Keratinocyte (primary cell): ENCODE measurements at regions not wholly inside any gene's neighbourhood (a gene's known extent, or its start where the extent isn't known, plus 50 kb on each side); places are given as distances from the start of the nearest gene placed in this dataset.

Experiments
- DNase-seq: peaks from one replicate; pipeline ENCODE4 v3.0.0-alpha.2; 2011; ENCODE audit warnings: low read depth, missing footprints, low spot score
- FAIRE-seq: peaks from 2 replicates; lab custom pipeline; 2011; peaks lifted over from hg19 to GRCh38; lab: Jason Lieb, UNC
- H2AFZ ChIP-seq: 2 replicates; pipeline ENCODE4 v1.6.0; 2012; ENCODE audit warnings: low read length, control low read depth, inconsistent platforms; ENCODE audit not compliant: control insufficient read depth
- H3K27ac ChIP-seq: 2 replicates; pipeline ENCODE4 v1.5.1; 2011; ENCODE audit warnings: low read length; ENCODE audit not compliant: control insufficient read depth, insufficient read depth
- H3K27me3 ChIP-seq: 3 replicates; pipeline ENCODE4 v1.6.0; 2011; ENCODE audit warnings: low read length; ENCODE audit not compliant: control insufficient read depth, insufficient read depth; ENCODE audit errors: extremely low read depth
- H3K36me3 ChIP-seq, 2 experiments: 2 replicates in 1 of 2; 3 replicates in 1 of 2; pipeline ENCODE4 v1.5.1; 2011; ENCODE audit warnings: low read length in 2 of 2, mild to moderate bottlenecking in 1 of 2; ENCODE audit not compliant: control insufficient read depth in 2 of 2, insufficient read depth in 2 of 2; ENCODE audit errors: extremely low read depth in 1 of 2
- H3K4me1 ChIP-seq: 3 replicates; pipeline ENCODE4 v1.5.1; 2011; ENCODE audit warnings: low read length; ENCODE audit not compliant: control insufficient read depth, insufficient read depth; ENCODE audit errors: extremely low read depth
- H3K4me2 ChIP-seq: 3 replicates; pipeline ENCODE4 v1.6.0; 2011; ENCODE audit warnings: low read depth, low read length; ENCODE audit not compliant: control insufficient read depth, insufficient read depth; ENCODE audit errors: extremely low read depth
- H3K4me3 ChIP-seq, 3 experiments: fragments of 200-600 bp in 1 of 3; sonication (generic) in 1 of 3; 2 replicates in 2 of 3; 3 replicates in 1 of 3; pipeline ENCODE4 v1.5.1; 2011 to 2016; ENCODE audit warnings: low read length in 3 of 3, mild to moderate bottlenecking in 3 of 3, control low read depth in 2 of 3, inconsistent platforms in 1 of 3, low read depth in 1 of 3, mixed read lengths in 1 of 3, mixed run types in 1 of 3, moderate library complexity in 1 of 3; ENCODE audit not compliant: control insufficient read depth in 2 of 3, insufficient read depth in 2 of 3; ENCODE audit errors: extremely low read depth in 1 of 3
- H3K79me2 ChIP-seq: 2 replicates; pipeline ENCODE4 v1.6.0; 2012; ENCODE audit warnings: low read length; ENCODE audit not compliant: control insufficient read depth, insufficient read depth
- H3K9ac ChIP-seq: 3 replicates; pipeline ENCODE4 v1.6.0; 2011; ENCODE audit warnings: low read length; ENCODE audit not compliant: control insufficient read depth, insufficient read depth; ENCODE audit errors: extremely low read depth
- H3K9me1 ChIP-seq: 3 replicates; pipeline ENCODE4 v1.6.0; 2011; ENCODE audit warnings: low read length; ENCODE audit not compliant: control insufficient read depth, insufficient read depth; ENCODE audit errors: extremely low read depth
- H3K9me3 ChIP-seq: 2 replicates; pipeline ENCODE4 v1.5.1; 2012; ENCODE audit warnings: low read depth, low read length; ENCODE audit not compliant: control insufficient read depth
- H4K20me1 ChIP-seq: 3 replicates; pipeline ENCODE4 v1.6.0; 2011; ENCODE audit warnings: low read length; ENCODE audit not compliant: control insufficient read depth, insufficient read depth; ENCODE audit errors: extremely low read depth
- EZH2 ChIP-seq: IDR thresholded peaks from one replicate; pipeline ENCODE4 v1.6.1; 2012; ENCODE audit warnings: inconsistent platforms, mild to moderate bottlenecking, low read length, moderate library complexity
- dilution Hi-C: fragments of 300-500 bp; cut with MboI; formaldehyde crosslinking; loops from one replicate; pipeline ENCODE4 v1.7.0; 2020; ENCODE audit warnings: low sequenced_read_pairs; ENCODE audit not compliant: extremely low pct_ligation_motif_present
- TF ChIP-seq, protein P1 (sequence below), 3 experiments: IDR thresholded peaks in 1 of 3; conservative IDR thresholded peaks in 1 of 3; optimal IDR thresholded peaks in 1 of 3; 2 replicates in 2 of 3; 3 replicates in 1 of 3; pipeline versions ENCODE3 to v1.5.1; 2011; ENCODE audit warnings: low read length in 3 of 3, mild to moderate bottlenecking in 3 of 3, moderate library complexity in 2 of 3, control low read depth in 1 of 3, inconsistent platforms in 1 of 3; ENCODE audit not compliant: insufficient read depth in 2 of 3; ENCODE audit errors: extremely low read depth in 1 of 3

DNA sequence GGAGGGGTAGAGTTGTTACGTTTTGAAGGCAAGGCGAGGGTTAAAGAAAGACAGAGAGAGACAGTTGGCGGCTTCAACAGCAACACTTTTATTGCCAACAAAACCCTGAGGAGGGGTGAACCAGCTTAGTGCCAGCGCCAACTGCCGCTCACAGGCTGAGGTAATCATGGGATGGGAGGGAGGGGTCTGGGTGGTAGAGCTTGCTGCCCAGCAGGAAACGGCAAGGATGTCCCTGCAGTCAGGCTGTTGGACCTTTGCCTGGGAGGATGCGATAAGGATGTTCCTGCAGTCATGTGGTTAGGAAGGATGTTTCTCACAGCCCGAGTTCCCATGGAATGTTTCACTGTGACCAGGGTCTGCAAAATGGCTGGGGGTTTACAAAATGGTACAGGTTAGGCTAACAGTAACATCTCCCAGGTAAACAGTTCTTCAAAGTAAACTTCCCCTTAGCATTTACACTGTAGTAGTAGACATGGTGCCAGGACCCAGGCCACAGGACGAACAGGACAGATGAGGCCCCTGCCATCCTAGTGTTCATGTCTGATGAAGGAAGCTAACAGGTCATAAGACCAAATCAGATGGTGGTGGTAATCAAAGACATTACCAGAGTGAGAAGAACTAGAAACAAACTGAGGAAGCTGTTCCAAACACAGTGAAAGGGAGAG lies 647.3 kb upstream of the DEFB115 start:
- FAIRE-seq (no peak), DNase-seq (no peak)
- Histone ChIP-seq H3K79me2 (no peaks in the 10 kb centered on the region), H3K36me3 (no peaks in the 10 kb centered on the region), H3K9me3 (peaks cover 6% of the 10 kb centered on the region), H3K4me2 (no peak overlapping the region), H3K9me1 (no peaks in the 10 kb centered on the region), H4K20me1 (no peaks in the 10 kb centered on the region), H3K27me3 (no peaks in the 10 kb centered on the region), H2AFZ (no peak overlapping the region), H3K4me3 (no peak overlapping the region), H3K4me1 (no peaks in the 10 kb centered on the region), H3K9ac (no peak overlapping the region), H3K27ac (no peak overlapping the region)
- dilution Hi-C loops, result no loop called here
- TF ChIP-seq, protein P1, sequence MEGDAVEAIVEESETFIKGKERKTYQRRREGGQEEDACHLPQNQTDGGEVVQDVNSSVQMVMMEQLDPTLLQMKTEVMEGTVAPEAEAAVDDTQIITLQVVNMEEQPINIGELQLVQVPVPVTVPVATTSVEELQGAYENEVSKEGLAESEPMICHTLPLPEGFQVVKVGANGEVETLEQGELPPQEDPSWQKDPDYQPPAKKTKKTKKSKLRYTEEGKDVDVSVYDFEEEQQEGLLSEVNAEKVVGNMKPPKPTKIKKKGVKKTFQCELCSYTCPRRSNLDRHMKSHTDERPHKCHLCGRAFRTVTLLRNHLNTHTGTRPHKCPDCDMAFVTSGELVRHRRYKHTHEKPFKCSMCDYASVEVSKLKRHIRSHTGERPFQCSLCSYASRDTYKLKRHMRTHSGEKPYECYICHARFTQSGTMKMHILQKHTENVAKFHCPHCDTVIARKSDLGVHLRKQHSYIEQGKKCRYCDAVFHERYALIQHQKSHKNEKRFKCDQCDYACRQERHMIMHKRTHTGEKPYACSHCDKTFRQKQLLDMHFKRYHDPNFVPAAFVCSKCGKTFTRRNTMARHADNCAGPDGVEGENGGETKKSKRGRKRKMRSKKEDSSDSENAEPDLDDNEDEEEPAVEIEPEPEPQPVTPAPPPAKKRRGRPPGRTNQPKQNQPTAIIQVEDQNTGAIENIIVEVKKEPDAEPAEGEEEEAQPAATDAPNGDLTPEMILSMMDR (optimal IDR thresholded peaks at IDR 0.05 in 1 of 3, IDR thresholded peaks at IDR 0.05 in 1 of 3, conservative IDR thresholded peaks at IDR 0.05 in 1 of 3; ENCODE audit: extremely low read depth in 1 of 3, insufficient read depth in 2 of 3, low read length in 3 of 3), result no peak
- no peak for TF ChIP-seq EZH2

DNA sequence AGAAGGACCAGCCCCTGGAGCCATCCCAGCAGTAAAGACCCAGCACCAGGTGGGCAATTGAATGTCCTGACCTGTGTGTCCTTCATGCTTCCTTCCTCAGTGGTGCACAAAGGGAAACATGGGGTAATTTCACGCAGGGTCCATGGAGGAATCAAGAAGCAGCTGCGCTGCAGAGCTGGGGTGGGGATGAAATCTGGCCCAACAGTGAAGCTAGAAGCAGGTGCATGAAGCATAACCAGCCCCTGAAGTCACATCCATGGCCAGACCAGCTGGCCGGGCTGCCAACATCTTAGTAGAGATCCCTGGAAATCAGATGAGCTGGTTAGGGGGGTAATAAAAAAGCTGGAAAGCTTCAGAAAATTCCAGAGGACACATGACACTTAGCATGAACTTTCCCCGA lies 646.7 kb upstream of the DEFB115 start:
- DNase-seq, result no peak
- Histone ChIP-seq H2AFZ (no peak overlapping the region), H3K4me3 (no peak overlapping the region), H3K79me2 (no peaks in the 10 kb centered on the region), H3K36me3 (no peaks in the 10 kb centered on the region), H3K4me1 (no peaks in the 10 kb centered on the region), H4K20me1 (no peaks in the 10 kb centered on the region), H3K27me3 (no peaks in the 10 kb centered on the region), H3K9ac (no peak overlapping the region), H3K27ac (no peak overlapping the region), H3K4me2 (no peak overlapping the region), H3K9me3 (peaks cover 6% of the 10 kb centered on the region), H3K9me1 (no peaks in the 10 kb centered on the region)
- FAIRE-seq, result no peak
- dilution Hi-C loops, result no loop called here
- TF ChIP-seq EZH2, result no peak
- TF ChIP-seq, protein P1 (optimal IDR thresholded peaks at IDR 0.05 in 1 of 3, IDR thresholded peaks at IDR 0.05 in 1 of 3, conservative IDR thresholded peaks at IDR 0.05 in 1 of 3; ENCODE audit: extremely low read depth in 1 of 3, insufficient read depth in 2 of 3, low read length in 3 of 3), result no peak
